GM21390 (cell line): ENCODE measurements at regions not wholly inside any gene's neighbourhood (a gene's known extent, or its start where the extent isn't known, plus 50 kb on each side); places are given as distances from the start of the nearest gene placed in this dataset.

Experiments
- ATAC-seq: cut with Tn5 transposase; IDR thresholded peaks from one replicate; pipeline ENCODE4 v1.9.1; 2021; ENCODE audit not compliant: unreplicated experiment

DNA sequence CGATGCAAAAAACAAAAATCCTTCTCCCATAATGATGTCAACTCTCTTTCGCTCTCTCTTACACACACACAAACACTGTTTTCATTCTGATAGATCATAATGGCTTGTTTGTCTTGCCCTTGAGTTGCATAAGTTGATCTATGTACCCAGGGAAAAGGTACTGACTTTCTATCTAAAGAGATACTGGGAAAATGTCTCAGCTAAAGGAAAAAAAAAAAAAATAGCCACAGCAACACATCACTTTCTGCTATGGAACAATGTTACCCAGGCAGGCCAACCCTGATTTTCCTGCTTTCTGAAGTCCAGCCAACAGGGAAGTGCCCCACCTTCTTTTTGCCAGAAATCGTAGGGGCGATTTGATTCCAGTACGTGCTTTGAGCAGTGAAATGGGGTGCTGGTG lies 212.6 kb upstream of the ACTBL2 start:
- ATAC-seq: no peak

DNA sequence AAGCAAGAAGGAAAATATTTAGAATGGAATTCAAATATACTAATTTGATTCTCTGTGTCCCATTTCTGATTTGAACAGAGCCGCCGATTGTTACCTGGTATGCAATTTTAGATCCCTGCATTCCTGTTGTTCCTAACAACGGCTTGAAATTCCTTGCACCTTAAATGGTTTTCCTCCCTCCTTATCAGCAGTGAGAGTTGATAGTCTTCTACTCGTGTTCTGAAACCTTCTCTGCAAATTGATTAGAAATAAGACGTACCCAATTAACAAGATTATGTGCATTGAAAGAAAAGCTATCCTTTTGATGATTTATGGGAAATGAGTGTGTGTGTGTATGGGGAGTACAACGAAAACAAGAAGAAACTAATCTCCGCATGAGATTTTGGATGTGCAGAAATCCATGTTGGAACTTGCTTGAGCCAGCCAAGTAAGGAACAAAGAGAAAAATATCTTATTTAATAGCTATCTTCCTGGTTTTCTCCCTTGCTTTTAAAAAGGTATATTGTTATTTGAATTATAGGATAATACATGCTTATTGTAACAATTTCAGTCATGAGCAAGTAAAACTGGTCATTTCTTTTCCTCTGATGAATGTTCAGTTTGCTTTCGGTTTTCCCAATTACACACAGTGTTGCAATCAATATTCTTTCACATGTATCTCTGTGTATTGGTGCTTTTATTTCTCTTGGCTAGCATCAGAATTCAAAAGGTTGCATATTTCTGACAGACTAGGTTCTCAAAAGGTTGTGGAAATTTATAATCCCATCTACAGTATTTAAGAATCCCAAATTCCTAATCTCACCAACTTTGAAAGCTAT lies 211.1 kb upstream of the ACTBL2 start:
- no peak for ATAC-seq

- ATAC-seq: no peak
Measured at GRCh38 chr5:57692582-57693487, 210.2 kb upstream of the ACTBL2 start.

DNA sequence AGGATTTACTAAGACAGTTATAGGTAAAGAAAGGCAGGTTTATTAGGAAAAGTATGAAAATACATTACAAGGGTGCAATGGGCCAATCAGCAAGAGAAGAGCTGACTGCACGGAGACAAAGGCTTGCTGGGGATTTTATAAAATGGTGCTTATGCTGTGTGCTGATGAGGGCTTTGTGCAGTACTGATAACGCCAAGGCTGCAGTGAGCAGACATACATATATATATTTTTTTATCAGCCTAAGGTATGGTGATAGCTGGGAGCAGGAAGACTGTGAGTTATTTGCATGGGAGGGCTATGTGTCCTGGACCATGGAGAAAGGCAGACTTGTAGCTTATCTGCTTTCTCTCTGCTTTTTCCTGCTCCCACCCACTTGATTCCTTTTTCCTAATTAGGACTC lies 208.1 kb upstream of the ACTBL2 start:
- ATAC-seq: no peak

DNA sequence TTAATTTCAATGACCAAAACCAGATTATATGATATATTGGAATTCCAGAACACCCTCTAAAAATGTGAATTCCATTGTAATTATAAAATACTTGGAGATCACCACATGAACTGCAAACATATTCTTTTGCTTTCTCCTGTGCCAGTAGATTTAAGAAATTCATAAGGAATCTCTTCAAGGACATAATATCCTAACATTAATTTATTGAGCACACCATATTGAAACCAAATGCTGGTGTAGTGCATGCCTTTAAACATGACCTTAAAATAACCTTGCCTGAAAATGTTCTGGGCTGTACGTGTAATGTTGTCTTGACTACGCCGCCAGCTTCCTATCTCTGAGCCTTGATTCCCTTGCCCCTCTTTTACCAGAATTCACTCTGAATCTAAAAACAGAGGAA lies 205.0 kb upstream of the ACTBL2 start:
- no peak for ATAC-seq

GRCh38 chr5:57685516-57686255 lies 203.1 kb upstream of the ACTBL2 start:
- no peak for ATAC-seq

DNA sequence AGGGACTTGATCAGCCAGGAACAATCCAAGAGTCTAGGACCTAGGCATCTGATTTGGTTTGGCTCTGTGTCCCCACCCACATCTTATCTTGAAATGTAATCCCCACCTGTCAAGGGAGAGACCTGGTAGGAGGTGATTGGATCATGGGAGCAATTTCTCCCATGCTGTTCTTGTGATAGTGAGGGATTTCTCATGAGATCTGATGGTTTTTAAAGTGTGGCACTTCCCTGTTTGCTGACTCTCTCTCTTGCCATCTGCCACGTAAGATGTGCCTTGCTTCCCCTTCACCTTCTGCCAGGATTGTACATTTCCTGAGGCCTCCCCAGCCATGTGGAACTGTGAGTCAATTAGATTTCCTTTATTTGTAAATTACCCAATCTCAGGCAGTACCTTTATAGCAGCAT lies 201.7 kb upstream of the ACTBL2 start:
- ATAC-seq: no peak

- no peak for ATAC-seq
Measured at GRCh38 chr5:57683036-57683630, 200.5 kb upstream of the ACTBL2 start.

DNA sequence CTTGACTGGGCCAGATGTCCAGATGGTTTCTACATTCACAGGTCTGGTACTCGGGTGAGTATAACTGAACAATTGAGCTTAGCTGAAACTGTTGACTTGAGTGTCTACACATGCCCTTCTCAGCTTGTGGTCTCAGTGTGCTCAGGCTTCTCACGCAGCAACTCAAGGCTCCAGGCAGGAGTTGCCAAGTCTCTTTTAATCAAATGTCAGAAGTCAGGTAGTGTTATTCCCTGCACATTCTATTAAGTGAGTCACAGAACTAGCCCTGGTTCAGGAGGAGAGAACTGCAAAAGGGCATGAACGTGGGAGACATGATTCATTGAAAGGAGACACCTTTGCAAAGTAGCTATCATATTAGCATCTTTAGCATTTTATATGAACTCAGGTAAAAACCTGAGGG lies 199.3 kb upstream of the ACTBL2 start:
- no peak for ATAC-seq

DNA sequence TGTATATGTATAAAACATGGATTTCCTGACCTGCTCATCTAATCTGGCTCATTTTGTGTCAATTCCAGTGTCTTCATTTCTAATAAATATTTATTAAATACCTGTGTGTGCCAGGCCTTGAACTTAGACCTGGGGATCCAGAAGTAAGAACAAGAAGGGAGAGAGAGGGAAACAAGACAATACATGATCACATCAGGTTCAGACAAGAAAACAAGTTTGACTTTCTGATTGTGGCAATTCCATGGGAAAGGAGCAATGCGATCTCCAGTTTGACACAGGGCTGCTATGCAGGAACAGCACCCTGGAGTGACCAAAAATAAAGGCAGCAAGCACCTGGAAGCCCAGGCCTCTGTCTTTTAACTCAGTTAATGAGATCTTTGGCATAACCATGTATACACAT lies 198.1 kb upstream of the ACTBL2 start:
- ATAC-seq: no peak

DNA sequence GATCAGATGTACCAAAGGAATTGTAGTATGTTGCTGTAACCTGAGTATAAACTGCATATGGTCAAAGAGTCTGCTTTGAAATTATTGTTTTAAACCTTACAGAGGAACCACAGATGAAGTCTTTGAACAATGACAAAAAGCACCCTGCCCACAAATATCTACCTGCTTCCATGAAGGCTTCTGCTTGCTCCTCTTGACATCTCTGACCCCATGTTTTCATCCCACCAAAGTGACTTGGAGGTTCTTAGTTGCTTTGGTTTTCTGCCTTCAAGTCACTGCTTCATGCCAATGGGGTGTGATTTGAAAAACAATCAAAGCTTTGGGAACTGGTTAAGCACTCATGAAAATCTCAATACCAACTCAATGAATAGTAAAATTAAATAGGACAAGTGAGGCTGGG lies 194.6 kb upstream of the ACTBL2 start:
- ATAC-seq: no peak

DNA sequence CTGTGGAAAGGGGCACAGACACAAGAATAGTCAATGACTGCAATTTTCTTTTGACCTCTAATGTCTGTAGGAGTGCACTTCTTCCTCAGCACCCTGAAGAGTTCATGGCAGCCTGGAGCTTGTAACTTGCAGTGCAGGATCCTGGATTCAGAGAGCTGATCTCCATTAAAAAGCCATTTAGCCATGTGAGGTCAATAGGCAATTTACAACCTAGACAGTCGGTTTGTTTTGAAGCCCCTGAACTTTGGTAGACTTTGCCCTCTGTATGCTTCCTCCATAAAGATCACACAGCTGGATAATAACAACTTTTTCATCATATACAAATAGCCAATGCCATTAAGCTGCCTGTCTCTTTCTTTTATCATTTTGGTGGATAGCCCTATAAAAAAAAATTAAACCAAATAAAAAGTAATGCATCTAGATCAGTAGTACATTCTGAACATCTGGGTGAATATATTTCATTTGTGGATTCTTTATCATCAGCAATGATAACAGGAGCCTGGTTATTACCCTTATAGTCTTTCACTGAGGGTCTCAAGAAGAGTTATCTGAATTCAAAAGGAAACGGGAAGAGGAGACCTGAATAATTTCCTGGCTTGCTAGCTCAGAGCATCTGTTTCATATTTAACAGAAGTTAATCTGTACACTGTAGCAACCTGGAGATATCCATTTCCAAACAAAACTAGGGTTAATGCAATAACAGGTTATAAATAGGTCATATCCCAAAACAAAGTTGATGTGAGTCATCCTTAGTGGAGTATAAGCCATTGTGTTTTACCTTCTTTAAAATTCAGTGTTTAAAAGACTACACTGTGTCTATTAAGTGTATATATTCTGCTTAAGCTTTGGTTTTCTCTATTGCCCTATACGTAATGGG lies 193.8 kb upstream of the ACTBL2 start:
- ATAC-seq: no peak

GRCh38 chr5:57675236-57675635 lies 192.6 kb upstream of the ACTBL2 start:
- no peak for ATAC-seq

DNA sequence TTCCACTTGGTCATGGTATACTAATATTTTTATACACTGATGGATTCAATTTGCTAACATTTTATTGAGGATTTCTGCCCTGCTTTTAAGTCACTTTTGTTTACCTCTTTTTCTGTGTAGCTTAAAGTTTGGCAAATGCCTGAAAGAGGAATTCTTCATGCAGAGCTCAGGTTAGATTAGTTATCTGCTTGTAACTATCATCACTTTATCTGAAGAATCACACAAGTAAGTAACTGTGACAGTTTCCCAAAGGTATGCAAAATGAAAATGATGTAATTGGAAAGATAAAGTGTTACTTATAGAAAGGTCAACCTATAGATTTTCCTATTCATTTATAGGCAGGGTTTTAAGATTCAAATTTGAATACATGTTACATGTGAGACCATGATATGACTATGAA lies 188.8 kb upstream of the ACTBL2 start:
- no peak for ATAC-seq

DNA sequence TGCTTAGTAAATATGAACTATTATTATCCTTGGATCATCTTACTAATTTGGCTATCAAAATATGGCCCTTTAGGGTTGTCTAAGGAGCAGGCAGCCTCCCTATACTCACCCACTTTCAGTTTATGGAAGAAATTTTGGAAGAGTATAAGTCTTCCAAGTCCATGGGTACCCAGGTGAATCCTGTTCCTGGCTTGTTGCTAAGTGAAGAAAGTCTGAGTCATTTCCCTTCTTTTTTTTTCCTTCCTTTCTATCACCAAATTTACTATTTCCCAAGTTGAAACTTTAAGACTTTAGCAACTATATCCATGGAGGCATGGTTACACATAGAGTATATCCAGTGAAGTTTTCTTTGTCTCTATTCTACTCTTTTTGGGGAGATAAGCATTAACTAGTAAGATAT lies 184.0 kb upstream of the ACTBL2 start:
- no peak for ATAC-seq

DNA sequence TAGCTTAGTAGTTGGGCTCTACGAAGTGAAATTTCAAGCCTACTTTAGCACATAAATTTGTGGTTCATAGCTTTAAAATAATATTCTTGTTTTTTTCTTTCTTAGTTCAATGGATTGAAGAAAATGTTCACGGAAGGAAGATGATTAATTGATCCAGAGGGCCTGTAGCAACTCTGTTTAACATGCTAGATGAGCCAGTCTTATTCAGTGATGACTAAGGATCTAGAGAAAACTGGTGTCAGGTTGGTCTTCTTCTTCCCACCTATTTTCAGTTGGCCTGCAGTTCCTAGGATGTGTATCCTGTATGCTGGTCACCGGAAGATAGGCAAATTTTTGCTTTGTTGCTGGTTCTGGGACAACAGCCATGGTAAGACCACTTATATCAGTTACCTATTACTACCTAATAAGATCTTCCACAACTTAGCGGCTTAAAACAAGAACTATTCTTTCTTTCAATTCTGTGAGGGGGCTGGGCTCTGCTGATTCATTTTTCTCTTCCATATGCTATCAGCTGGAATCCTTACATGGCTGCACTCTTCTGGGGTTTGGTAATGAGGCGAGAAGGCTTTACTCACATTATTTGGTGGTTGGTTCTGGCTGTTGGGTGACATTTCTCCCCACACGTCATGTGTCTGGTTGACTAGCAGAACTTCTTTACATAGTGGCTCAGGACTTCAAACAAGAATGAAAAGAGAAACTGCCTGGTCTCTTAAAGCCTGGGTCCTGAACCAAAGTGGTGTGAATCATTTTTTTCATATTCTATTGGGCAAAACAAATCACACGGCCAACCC lies 182.7 kb upstream of the ACTBL2 start:
- no peak for ATAC-seq

- ATAC-seq: no peak
Measured at GRCh38 chr5:57664700-57665099, 182.1 kb upstream of the ACTBL2 start.

DNA sequence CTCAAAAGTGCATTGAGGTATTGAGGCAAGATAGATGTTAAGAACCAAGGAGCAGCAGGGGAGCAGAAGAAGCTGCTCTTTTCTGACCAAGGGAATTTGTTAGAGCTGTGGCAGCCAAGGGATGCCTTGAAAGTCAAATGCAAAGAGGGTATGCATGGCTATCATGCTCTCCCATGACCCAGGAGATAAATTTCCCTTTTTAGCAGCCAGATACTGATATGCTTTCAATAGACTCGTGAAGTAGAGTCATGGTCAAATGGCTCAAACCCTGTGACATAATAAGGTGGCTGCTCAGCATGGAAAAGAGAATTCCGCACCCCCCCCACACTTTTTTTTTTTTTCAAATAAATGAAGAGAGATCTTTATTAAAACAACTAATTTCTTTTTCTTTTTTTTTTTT lies 180.9 kb upstream of the ACTBL2 start:
- no peak for ATAC-seq

DNA sequence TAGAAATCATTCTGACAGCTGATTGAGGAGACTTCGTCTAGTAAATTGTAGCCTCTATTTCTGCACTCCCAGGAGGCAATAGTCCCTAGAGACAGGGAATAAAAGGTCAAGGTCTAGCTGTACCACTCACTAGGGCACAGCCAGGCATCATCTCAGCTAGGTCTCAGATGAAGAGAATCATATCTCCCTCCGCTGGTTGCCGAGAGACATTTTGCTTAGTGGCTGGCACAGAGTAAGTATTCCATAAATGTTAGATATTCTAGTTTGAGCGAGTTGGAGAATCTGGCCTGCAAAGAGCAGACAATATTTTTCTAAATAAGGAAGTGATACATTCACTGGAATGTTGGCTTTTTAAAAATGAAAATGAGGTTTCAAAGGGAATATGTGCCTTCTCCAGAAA lies 180.4 kb upstream of the ACTBL2 start:
- ATAC-seq: no peak
